ENCODE measurements at regions not wholly inside any gene's neighbourhood (a gene's known extent, or its start where the extent isn't known, plus 50 kb on each side); places are given as distances from the start of the nearest gene placed in this dataset.

- H3K27ac ChIP-seq: no peak overlapping the region
- intact Hi-C loops (cut with DNase I): no loop called here
- H3K4me3 ChIP-seq: no peak overlapping the region
- peaks cover 5% of the 10 kb centered on the region for H3K9me3 ChIP-seq
- H3K27me3 ChIP-seq (ENCODE audit: low read depth): no peaks in the 10 kb centered on the region
- no peaks in the 10 kb centered on the region for H3K36me3 ChIP-seq
- TF ChIP-seq CTCF (IDR thresholded peaks at IDR 0.05): no peak
- ATAC-seq (no peak), DNase-seq (no peak)
- H3K4me1 ChIP-seq: peaks cover 17% of the 10 kb centered on the region
Observed at GRCh38 chr13:44118881-44119280, 239.2 kb downstream of the LACC1 start.

- H3K4me1 ChIP-seq: peaks cover 17% of the 10 kb centered on the region
- peaks cover 5% of the 10 kb centered on the region for H3K9me3 ChIP-seq
- H3K27me3 ChIP-seq (ENCODE audit: low read depth): no peaks in the 10 kb centered on the region
- no peak for ATAC-seq
- H3K27ac ChIP-seq: no peak overlapping the region
- no peak for TF ChIP-seq CTCF (IDR thresholded peaks at IDR 0.05)
- intact Hi-C loops (cut with DNase I): no loop called here
- DNase-seq: no peak
- H3K36me3 ChIP-seq: no peaks in the 10 kb centered on the region
- H3K4me3 ChIP-seq: no peak overlapping the region
Observed at GRCh38 chr13:44120043-44120442, 240.3 kb downstream of the LACC1 start.

GRCh38 chr13:44120849-44121755 lies 241.4 kb downstream of the LACC1 start:
- ATAC-seq (no peak), DNase-seq (no peak)
- H3K27ac ChIP-seq: no peak overlapping the region
- H3K4me3 ChIP-seq: no peak overlapping the region
- intact Hi-C loops (cut with DNase I): no loop called here
- no peaks in the 10 kb centered on the region for H3K36me3 ChIP-seq
- no peak for TF ChIP-seq CTCF (IDR thresholded peaks at IDR 0.05)
- H3K4me1 ChIP-seq: peaks cover 17% of the 10 kb centered on the region
- H3K9me3 ChIP-seq: peaks cover 5% of the 10 kb centered on the region
- no peaks in the 10 kb centered on the region for H3K27me3 ChIP-seq (ENCODE audit: low read depth)

GRCh38 chr13:44124352-44124751 lies 244.6 kb downstream of the LACC1 start:
- H3K27ac ChIP-seq: no peak overlapping the region
- no peak for TF ChIP-seq CTCF (IDR thresholded peaks at IDR 0.05)
- intact Hi-C loops (cut with DNase I): no loop called here

GRCh38 chr13:44125943-44126469 lies 246.3 kb downstream of the LACC1 start:
- Histone ChIP-seq H3K27me3 (ENCODE audit: low read depth) (no peaks in the 10 kb centered on the region), H3K4me3 (no peak overlapping the region), H3K36me3 (no peaks in the 10 kb centered on the region), H3K9me3 (peaks cover 5% of the 10 kb centered on the region), H3K4me1 (no peaks in the 10 kb centered on the region), H3K27ac (no peak overlapping the region)
- intact Hi-C loops (cut with DNase I): no loop called here
- no peak for ATAC-seq
- TF ChIP-seq CTCF (IDR thresholded peaks at IDR 0.05): no peak
- no peak for DNase-seq

More at GRCh38 chr13:44124352-44124751, 244.6 kb downstream of the LACC1 start:
- H3K36me3 ChIP-seq: no peaks in the 10 kb centered on the region
- peaks cover 5% of the 10 kb centered on the region for H3K9me3 ChIP-seq
- H3K27me3 ChIP-seq (ENCODE audit: low read depth): no peaks in the 10 kb centered on the region
- H3K4me1 ChIP-seq: no peaks in the 10 kb centered on the region
- no peak for ATAC-seq
- no peak overlapping the region for H3K4me3 ChIP-seq
- DNase-seq: no peak

Data from lower lobe of right lung (tissue), 2 donors.